ENCODE measurements at regions not wholly inside any gene's neighbourhood (a gene's known extent, or its start where the extent isn't known, plus 50 kb on each side); places are given as distances from the start of the nearest gene placed in this dataset.

- no peak for TF ChIP-seq CTCF (IDR thresholded peaks at IDR 0.05)
- Histone ChIP-seq H3K27ac (ENCODE audit: low read depth in 1 of 2, low read length in 2 of 2) (no peak overlapping the region), H3K4me1 (ENCODE audit: insufficient read depth, low read length) (no peaks in the 10 kb centered on the region), H3K9me3 (ENCODE audit: control insufficient read depth in 1 of 2, insufficient read depth in 1 of 2, low read length in 2 of 2) (peaks cover 14 to 18% of the 10 kb centered on the region in 2 experiments), H3K4me3 (ENCODE audit: low read length) (no peak overlapping the region), H3K36me3 (ENCODE audit: insufficient read depth, low read length) (no peaks in the 10 kb centered on the region), H3K27me3 (ENCODE audit: control insufficient read depth in 1 of 2, insufficient read depth in 2 of 2, low read length in 2 of 2) (peaks cover 0 to 5% of the 10 kb centered on the region in 2 experiments)
- H3K4me3 Mint-ChIP-seq: no peak overlapping the region
- POLR2A ChIA-PET: no interaction called here
- H3K36me3 Mint-ChIP-seq (ENCODE audit: low read depth): no peaks in the 10 kb centered on the region
- ATAC-seq (ENCODE audit: poor library complexity) (no peak), DNase-seq (no peak)
- H3K27ac Mint-ChIP-seq: no peak overlapping the region
- CTCF ChIA-PET: no interaction called here
- H3K4me1 Mint-ChIP-seq (ENCODE audit: low read depth): no peaks in the 10 kb centered on the region
- H3K9me3 Mint-ChIP-seq: peaks cover 20% of the 10 kb centered on the region
- intact Hi-C loops (cut with DNase I, micrococcal nuclease): no loop called here
- peaks cover 36% of the 10 kb centered on the region for H3K27me3 Mint-ChIP-seq
Measured at GRCh38 chr7:156510966-156511365, 129.6 kb upstream of the RNF32 start.

- no peak overlapping the region for H3K27ac Mint-ChIP-seq
- no peak overlapping the region for H3K4me3 ChIP-seq (ENCODE audit: low read length)
- H3K36me3 ChIP-seq (ENCODE audit: insufficient read depth, low read length): no peaks in the 10 kb centered on the region
- ATAC-seq (ENCODE audit: poor library complexity) (no peak), DNase-seq (no peak)
- POLR2A ChIA-PET: no interaction called here
- peaks cover 18 to 23% of the 10 kb centered on the region in 2 experiments for H3K9me3 ChIP-seq (ENCODE audit: control insufficient read depth in 1 of 2, insufficient read depth in 1 of 2, low read length in 2 of 2)
- CTCF ChIA-PET: no interaction called here
- no peaks in the 10 kb centered on the region for H3K4me1 Mint-ChIP-seq (ENCODE audit: low read depth)
- H3K27me3 ChIP-seq (ENCODE audit: control insufficient read depth in 1 of 2, insufficient read depth in 2 of 2, low read length in 2 of 2): peaks cover 0 to 5% of the 10 kb centered on the region in 2 experiments
- H3K9me3 Mint-ChIP-seq: peaks cover 20% of the 10 kb centered on the region
- H3K27me3 Mint-ChIP-seq: peaks cover 34% of the 10 kb centered on the region
- H3K4me1 ChIP-seq (ENCODE audit: insufficient read depth, low read length): no peaks in the 10 kb centered on the region
- no peak overlapping the region for H3K4me3 Mint-ChIP-seq
- no peak for TF ChIP-seq CTCF (IDR thresholded peaks at IDR 0.05)
- no peak overlapping the region for H3K27ac ChIP-seq (ENCODE audit: low read depth in 1 of 2, low read length in 2 of 2)
- intact Hi-C loops (cut with DNase I, micrococcal nuclease): no loop called here
- no peaks in the 10 kb centered on the region for H3K36me3 Mint-ChIP-seq (ENCODE audit: low read depth)
Measured at GRCh38 chr7:156509216-156509615, 131.4 kb upstream of the RNF32 start.

GRCh38 chr7:156505876-156506275 is 134.7 kb upstream of the RNF32 start:
- no peak overlapping the region for H3K27ac Mint-ChIP-seq
- H3K27ac ChIP-seq (ENCODE audit: low read depth in 1 of 2, low read length in 2 of 2): no peak overlapping the region
- H3K4me3 Mint-ChIP-seq: no peak overlapping the region
- peaks cover 16% of the 10 kb centered on the region for H3K9me3 Mint-ChIP-seq
- H3K9me3 ChIP-seq (ENCODE audit: control insufficient read depth in 1 of 2, insufficient read depth in 1 of 2, low read length in 2 of 2): peaks cover 14 to 28% of the 10 kb centered on the region in 2 experiments
- intact Hi-C loops (cut with DNase I, micrococcal nuclease): no loop called here
- TF ChIP-seq CTCF (IDR thresholded peaks at IDR 0.05): no peak
- peaks cover 0 to 5% of the 10 kb centered on the region in 2 experiments for H3K27me3 ChIP-seq (ENCODE audit: control insufficient read depth in 1 of 2, insufficient read depth in 2 of 2, low read length in 2 of 2)
- H3K27me3 Mint-ChIP-seq: peaks cover 33% of the 10 kb centered on the region
- no peaks in the 10 kb centered on the region for H3K4me1 Mint-ChIP-seq (ENCODE audit: low read depth)
- H3K36me3 Mint-ChIP-seq (ENCODE audit: low read depth): no peaks in the 10 kb centered on the region
- POLR2A ChIA-PET: no interaction called here
- no peaks in the 10 kb centered on the region for H3K4me1 ChIP-seq (ENCODE audit: insufficient read depth, low read length)
- DNase-seq (no peak), ATAC-seq (ENCODE audit: poor library complexity) (no peak)
- no peaks in the 10 kb centered on the region for H3K36me3 ChIP-seq (ENCODE audit: insufficient read depth, low read length)
- no peak overlapping the region for H3K4me3 ChIP-seq (ENCODE audit: low read length)
- CTCF ChIA-PET: no interaction called here

Data from CD4-positive, alpha-beta T cell (primary cell).